ENCODE measurements at regions not wholly inside any gene's neighbourhood (a gene's known extent, or its start where the extent isn't known, plus 50 kb on each side); places are given as distances from the start of the nearest gene placed in this dataset.
"Not testable (repeated sequence)": the region's sequence is repeated elsewhere in the genome, so short reads cannot be mapped to it uniquely, and the experiment has no call there.

DNA sequence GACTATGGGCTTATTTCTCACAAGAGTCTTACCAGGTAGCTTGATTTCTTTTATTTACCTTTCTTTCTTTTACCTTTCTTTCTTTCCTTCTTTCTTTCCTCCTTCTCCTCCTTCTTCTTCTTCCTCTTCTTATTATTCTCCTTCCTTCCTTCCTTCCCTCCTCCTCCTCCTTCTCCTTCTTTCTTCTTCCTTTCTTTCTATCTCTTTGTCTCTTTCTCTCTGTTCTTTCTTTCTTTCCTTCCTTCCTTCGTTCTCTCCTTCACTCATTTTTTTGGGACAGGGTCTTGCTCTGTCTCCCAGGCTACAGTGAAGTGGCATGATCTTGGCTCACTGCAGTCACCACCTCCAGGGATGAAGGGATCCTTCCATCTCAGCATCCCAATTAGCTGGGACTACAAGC, 363.6 kb upstream of the MAF start:
- DNase-seq: no peak

DNA sequence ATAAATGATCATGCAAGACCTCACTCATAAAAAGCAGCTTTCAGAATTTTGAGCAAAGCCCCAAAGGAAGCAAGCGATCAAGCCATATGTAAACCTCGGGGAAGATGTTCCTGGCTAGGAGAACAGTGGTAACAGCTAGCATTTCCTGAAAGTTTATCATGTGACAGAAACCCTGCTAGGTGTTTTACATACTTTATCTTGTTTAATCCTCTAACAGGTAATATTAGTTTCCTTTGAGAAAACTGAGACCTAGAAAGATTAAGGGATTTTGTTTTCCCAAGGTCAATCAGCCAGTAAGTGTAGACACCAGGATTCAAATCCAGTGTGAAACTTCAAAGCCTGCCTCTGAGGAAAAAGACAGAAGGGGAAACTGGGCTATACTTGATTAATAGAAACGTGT, 362.4 kb upstream of the MAF start:
- DNase-seq: no peak

DNA sequence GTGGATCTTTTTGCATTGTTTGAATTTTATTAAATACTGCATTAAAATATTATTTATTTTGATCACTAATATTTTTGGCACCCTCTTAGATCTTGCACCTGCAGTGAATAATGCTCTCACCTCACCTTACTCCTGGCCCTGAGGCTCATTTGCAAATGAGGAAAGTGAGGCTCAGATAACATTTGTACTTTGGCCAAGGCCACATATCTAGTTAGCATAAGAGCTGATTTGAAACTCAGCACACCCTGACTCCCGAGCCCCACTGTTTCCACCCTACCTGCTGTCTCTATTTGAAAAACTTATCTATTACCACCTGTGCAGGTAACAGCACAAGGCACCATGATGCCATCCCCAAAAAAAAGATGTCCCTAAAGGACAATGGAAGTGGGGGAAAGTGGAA, 358.7 kb upstream of the MAF start:
- DNase-seq: no peak

DNA sequence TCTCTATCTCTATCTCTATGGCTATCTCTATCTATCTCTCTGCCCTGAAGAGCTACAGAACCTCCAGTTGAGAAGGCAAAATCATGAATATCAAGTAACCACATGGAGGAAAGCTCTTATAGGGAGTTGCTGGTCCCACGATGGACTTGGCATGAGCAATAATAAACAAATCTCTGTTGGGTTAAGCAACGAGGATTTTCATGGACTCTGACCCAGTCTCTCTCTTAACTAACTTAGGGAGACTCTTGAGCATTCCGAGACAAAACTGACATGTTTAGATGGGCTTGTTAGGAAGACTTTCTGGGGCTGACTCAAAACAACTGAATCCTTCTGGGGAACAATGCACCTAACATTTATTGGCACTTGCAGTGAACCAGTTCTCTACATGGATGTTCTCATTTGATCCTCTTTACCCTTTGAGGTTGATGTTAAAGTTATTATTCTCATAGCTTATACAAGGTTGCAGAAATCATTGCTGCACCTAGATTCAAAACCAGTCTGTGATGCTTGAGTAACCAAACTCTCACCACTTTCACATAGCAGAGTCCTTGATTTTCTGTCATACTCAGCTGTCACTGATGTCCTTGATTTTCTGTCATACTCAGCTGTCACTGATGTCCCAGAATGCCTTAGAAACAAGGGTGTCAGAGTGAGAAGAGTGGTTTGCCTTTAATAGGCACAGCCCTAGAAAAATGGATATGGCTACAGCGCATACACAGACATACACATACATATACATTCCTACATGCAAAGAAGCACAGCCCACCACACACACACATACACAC, 354.6 kb upstream of the MAF start:
- no peak for DNase-seq

DNA sequence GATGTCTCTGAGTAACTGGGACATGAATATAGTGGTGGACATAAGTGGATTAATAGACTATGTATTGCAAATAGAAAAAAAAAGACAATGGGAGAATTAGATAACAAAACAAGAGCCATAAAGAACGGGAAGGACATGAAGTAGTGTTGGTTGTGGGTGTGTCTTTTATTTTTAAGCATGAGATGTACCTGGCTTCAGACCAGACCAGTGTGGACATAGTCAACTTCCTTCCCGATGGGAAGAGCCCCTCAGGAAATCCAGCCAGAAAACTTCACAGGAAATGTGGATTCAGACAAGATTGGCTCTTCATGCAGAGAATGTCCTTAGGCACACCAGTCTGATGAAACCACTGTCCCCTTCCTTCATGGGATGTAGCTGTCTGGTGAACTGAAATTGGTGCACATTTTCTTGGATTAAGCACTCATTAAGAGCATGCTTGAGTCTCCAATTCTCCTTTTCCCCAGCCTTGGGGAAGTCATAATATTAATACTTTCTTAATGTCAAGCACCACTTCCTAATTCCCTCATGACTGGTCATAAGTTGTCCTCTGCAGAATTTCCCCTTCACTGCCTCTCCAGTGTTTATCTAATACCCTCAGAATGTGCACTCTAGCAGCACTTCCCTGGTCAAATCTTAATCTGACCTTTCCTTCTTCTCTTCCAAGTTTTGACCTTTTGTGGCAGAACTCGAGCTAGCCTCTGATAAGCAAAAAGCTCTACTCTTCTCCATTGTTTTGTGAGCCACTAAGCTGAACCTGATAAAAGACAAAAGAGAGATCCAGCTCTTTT, 350.6 kb upstream of the MAF start:
- DNase-seq: no peak

DNA sequence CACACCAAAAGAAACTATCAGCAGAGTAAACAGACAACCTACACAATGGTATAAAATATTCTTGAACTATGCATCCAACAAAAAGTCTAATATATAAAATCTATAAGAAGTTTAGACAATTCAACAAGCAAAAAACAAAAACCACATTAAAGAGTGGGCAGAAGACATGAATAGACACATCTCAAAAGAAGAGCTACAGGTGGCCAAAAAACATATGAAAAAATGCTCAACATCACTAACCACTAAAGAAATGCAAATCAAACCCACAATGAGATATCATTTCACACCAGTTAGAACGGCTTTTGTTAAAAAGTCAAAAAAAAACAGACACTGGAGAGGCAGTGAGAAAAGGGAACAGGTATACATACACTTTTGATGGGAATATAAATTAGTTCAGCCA, 348.9 kb upstream of the MAF start:
- no peak for DNase-seq

DNA sequence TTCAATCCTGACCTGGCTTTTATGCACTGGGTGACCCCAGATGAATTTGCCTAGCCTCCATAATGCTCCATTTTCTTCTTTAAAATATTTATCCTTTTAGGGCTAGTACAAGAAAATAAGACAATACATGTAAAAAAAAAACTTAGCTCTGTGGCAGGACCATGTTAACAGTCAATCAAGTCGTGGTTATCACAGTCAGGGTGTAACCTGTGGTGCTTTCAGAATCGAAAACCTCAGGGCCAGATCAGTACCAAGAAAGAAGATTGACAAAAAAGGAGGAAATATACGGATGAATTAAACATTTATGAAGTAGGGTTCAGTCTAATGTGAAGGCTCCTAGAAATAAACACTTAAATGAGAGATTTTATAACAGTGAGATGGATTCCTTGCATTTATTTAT, 347.2 kb upstream of the MAF start:
- DNase-seq: no peak

DNA sequence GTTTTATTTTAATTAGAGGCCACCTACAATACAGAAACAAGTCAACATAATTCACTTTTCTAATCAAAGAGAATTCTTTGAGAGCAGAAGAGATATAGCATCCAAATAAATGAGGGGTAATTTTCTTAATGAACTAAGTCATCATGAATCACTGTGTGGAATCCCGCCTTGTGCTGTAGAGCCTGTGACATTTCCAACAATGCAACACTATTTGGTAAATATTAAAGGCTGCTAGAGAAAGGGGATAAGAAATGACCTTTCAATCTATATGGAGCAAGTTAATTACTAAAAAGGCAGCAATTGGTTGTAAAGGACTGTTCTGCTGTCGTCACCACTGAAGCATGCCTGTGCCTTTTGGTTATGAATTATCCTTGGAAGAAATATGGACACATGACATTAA, 345.7 kb upstream of the MAF start:
- no peak for DNase-seq

DNA sequence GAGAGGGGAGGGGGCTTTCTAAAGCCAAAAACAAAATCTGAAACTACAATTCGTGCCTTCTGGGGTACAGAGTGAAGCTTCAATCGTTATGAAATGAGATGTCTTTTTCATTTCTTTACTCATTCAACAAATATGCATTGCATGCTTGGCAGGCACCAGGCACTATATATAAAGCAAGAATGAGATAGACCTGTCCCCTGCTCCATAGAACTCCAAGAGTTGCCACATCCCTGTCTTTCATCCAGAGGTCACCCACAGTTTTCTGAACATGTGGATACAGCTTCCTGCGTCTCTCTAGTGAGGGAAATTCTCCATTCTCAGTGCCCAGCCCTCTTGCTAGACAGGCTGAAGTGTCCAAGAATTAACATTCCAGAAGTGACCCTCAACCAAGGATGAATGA, 343.2 kb upstream of the MAF start:
- no peak for DNase-seq

DNA sequence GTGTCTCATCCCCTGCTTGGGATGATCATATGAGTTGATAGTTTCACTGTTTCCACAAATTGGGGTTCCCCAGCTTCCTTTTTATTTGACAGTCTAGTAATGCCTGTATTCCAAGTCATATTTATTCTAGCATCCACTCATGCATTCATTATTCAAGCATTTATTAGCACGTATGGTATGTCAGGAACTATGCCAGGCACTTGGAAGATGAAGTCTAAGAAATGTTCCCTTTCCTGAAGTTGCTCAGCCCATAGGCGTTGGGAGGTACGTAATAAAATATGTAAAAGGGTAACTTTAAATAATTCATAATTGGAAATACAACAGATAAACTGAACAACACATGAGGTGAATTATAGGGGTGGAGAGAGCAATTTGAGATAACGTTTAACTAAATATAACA, 338.0 kb upstream of the MAF start:
- DNase-seq: no peak

DNA sequence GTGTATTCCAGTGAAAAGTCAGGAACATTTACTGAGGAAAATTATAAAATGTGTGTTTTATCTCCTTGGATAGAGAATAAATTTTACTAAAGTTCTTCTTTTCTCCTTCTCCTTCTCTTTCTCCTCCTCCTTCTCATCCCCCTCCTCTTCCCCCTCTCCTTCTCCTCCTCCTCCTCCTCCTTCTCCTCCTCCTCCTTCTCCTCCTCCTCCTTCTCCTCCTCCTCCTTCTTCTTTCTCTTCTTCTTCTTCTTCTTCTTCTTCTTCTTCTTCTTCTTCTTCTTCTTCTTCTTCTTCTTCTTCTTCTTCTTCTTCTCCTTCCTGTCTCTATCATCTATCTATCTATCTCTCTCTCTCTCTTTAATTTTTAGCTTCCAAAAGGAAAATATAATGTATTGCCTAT, 337.1 kb upstream of the MAF start:
- DNase-seq: not testable (repeated sequence)

DNA sequence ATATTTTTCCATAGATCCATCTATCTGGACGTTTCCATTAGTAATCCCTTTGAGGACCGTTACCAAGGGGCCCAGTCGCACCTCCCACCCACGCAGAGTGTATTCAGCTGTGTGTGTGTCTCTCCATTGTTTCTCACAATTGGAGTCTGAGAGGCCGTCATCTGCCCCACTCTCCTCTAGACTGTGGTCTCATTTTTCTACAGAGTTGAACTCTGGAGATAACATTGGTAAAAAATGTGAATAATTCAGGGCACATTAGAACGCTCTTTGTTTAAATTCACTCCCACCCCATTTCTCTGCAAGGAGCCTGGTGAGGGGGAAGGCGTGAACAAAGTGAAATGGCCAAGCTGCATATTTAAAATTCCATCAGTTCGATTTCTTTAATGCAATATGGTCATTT, 333.1 kb upstream of the MAF start:
- DNase-seq: no peak

DNA sequence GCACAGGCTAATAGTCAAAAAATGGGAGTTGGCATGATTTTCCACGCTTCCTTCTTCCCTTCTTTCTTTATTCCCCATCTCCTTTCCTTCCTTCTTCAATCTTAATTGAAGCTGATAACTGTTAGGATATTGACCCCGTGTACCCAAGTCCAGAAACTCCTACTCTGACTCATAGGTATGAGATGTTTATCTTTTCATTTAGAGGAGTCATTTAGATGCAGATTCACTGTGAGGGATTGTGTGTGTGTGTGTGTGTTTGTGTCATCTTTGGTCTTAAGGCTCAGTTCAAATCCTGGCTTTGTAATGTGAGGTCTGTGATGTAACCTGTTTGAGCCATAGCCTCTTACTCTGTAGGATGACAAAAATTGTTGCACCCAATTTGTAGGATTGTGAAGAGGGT, 332.0 kb upstream of the MAF start:
- DNase-seq: no peak

DNA sequence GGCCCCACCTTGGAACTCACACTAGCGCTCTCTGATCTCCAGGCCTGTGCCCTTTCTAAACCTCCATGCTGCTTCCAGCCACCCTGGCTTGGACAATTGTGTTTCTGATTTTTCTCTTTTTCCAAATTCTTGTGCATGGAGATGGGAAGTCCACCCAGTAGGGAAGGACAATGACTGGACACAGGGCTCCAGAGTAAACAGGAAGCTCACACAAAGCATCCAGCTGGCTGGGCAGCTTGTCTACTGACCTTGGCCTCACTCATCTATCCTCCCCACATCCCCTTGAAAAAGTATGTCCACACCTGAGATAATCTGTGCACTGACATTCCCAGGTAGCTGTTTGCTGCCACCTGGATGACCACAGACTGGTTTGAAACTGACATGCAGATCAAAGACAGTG, 331.2 kb upstream of the MAF start:
- no peak for DNase-seq

DNA sequence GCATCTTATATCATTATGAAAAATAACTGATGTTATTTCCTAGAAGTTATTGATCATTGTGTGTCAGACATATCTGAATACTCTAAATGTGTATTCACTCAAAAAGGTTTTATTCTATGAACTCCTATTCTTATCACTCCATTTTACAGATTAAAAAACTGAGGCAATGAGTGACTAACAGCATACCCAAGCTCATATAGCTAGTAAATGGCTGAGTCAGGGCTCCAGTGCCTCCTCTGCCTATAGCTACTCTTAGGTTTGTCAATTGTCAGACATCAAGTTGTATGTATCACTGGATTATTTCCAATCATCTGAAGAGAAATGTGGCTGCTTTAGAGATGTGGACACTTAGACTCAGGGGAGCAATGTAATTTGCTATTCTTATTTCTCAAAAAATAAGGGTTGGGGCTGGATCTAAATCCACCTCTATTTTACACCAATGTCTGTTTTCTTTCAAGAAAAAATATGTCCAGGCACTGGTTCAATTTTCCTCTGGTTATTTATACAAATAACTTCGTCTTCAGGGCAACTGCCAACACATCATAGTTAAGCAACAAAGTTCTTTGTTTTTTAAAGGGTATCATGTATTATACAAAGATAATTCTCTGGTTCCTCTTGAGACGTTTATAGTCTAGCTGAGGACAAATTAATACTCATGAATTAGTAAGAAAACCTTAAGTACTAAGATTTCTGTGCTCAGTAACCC, 328.9 kb upstream of the MAF start:
- no peak for DNase-seq

DNA sequence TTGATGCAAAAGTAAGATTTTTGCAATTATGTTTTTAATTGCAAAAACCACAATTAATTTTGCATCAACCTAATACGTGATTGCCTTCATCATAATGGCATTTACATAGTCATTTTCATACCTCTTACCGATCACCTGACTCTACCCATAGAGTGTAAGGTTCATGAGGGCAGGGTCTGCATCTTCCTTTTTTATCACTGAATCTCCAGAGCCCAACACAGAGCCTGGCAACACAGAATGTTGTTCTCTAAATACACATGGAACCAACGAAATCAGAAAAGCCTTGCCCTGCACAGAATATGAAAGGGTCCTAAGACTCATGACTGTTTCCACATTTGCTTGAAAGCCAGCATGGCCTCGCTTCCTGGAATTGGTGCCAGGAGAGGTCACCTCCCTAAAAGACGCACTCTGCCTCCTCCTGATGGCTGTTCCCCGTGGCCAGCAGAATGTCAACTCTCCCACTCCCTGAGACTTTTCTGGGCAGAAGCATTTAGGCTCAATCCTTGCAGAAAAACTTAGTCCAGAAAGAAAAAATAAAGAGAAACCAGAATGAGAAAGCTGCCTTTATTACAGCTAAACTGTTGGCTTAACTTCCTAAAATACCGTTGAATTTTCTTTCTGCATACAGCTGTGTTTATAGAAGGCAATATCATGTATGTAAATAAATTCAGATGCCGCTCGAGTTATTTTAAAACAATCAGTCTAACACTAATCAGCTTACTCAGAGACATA, 327.8 kb upstream of the MAF start:
- no peak for DNase-seq

DNA sequence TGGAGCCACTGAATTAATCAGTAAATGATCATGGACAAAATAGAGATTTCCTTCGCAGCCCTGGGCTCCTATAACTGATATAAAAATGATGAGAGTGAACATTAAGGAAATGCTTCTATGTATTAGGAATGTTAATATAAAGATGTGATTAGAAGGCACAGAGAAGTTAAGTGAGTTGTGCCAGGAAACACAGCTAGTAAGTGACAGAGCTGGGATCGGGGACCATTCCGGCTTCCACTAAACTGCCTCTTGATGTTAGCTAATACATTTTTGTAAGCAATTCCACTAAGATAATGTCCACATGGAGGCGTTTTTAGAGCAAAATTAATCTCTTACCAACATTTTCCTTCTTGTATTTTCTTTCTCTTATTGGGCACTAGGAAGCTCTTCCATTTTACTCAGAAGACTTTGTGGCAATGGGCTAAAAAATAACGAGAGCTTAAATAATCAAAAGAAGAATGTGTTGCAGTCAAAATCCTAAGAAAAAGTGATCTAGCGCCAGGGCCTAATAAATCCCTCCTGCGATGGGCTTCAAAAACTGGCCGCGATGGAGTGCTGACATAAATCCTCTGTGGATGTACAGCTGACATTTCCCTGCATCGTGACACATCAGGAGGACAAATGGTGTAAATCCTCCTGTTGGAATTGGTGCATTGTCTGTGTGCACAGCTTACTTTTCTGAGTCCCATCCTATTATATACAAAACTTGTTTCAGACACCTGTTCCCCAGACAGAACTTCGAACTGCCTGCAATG, 326.1 kb upstream of the MAF start:
- DNase-seq: no peak

DNA sequence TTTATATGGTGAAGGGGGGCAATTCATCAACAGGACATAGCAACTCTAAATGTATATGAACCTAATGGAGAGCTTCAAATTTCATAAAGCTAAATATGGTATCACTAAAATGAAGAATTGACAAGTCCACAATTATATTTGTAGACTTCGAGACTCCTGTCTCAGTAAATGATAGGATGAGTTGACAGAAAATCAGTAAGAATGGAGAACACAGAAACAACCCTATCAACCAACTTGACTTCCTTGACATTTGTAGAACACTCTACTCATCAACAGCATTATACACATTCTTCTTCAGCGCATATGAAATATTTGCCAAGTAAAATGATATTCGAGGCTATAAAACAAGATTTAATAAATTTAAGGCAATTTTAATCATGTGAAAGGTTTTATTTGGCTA, 322.9 kb upstream of the MAF start:
- no peak for DNase-seq

DNA sequence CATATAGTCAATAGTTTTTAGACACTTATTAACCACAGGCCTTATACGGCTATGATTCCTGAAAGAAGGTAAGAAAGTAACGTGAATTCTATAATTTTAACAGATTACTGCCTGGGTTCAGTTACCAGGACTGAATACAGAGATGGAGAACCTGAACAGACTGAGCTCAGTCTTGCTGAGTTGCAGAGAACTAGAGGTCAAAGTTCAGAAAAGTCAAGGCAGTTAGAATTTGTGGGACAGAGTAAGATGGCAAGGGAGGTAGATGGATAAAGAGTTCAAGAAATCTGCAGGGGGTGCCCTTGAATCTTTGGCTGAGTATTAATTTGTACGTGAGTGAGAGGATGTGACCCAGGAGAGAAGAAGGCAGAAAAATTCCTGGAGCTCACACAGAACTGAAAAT, 320.1 kb upstream of the MAF start:
- no peak for DNase-seq

DNA sequence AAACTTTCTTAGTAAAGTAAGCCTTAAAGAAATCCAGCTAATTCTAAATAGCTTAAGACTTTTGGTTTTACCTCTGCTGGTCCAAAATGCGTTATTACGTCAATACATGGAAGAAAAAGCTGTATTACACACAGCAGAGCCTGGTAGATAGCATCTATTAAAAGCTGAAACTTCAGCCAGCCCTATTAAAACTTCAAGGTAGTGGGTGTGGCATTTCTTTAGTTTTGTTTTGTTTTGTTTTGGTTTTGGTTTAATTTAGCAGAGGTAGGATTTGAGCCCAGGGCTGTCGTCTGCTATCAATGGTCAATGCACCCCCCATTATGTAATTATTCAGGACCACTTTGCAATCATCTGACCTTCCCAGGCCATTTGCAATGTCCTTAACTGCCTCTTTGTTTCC, 318.4 kb upstream of the MAF start:
- DNase-seq: no peak

DNA sequence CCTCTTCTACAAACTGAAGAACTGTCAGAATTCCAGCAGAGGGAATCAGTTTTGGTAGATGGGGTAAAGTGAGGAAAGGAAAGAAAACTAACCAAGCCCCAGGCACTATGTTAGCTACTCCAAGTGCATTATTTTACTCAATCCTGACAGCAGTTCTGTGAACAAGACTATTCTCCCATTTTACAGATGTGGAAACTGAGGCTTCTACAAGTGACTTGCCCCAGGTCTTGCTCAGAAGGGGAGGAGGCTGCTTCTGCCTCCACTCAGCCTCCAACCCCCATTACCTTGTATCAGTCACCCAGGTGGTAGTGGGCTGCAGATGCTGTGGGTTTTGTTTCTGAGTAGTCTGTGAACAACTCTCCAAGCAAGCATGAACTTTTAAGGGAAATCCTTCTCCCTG, 315.2 kb upstream of the MAF start:
- no peak for DNase-seq

DNA sequence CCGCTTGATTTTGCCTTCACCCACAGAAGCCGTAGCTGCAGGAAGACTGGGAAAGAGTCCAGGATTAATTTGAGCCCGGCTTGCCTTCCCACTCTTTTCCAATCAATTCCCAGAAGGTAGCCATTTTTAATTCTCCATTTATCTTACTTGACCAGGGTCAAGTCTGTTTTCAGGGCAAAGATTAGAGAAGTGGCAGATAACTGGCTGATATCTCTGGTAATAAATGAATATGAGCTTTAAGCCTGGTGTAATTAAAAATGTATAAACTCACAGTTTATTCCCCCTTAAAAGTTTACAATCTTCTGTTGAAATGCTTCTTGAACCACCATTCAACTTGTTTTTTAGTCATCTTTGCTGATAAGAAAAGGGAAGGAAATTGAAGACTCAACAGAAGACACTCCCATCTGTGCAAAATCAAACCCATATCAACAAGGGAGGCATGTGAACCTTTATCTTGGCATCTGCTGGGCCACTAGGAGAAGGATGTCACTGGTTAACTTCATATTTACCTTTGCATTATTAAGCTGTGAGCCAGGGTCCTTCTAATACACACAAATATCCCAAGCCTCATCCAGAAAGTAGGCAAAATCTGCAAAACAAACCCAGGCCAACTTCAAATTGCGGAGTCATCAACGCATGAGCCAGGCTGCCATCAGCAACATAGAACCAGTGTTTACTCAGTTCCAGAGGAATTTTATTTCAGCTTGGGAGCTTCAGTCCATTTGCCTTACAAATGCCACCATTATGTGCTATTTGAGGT, 314.6 kb upstream of the MAF start:
- DNase-seq: no peak

All from AML-193 (cell line).